SK-N-SH (cell line): ENCODE measurements at regions not wholly inside any gene's neighbourhood (a gene's known extent, or its start where the extent isn't known, plus 50 kb on each side); places are given as distances from the start of the nearest gene placed in this dataset.

ENCODE experiments used
- CTCF ChIA-PET: fragments of 300-600, 350-600 bp; formaldehyde crosslinking; extraction: SDS; loops from one replicate; lab custom pipeline; 2021; lab: Yijun Ruan, JAX
- POLR2A ChIA-PET: fragments of 350-600 bp; sonication (Branson Sonifier 250); formaldehyde crosslinking; extraction: SDS; loops from one replicate; lab custom pipeline; 2020; ENCODE audit warnings: antibody characterized with exemption, inconsistent platforms; lab: Yijun Ruan, JAX
- DNase-seq: peaks from one replicate; pipeline ENCODE4 v3.0.0; 2012
- H2AFZ ChIP-seq: fragments of 200-600 bp; sonication (generic); 2 replicates; pipeline ENCODE4 v1.8.1; 2016; ENCODE audit warnings: antibody characterized with exemption, mild to moderate bottlenecking, low read depth
- H3F3A ChIP-seq: fragments of 200-600 bp; sonication (generic); replicated peaks from 2 replicates; pipeline ENCODE3; 2016; ENCODE audit warnings: antibody characterized with exemption, mild to moderate bottlenecking; ENCODE audit not compliant: insufficient read depth
- H3K27ac ChIP-seq, 2 experiments: fragments of 200-500 bp in 1 of 2; fragments of 200-600 bp in 1 of 2; sonication (Bioruptor generic) in 1 of 2; sonication (generic), shearing (Covaris generic) in 1 of 2; 2 replicates each; pipeline versions ENCODE4 v1.5.1 to v1.6.1; 2014 to 2016; ENCODE audit warnings: low read depth in 2 of 2, inconsistent platforms in 1 of 2, low read length in 1 of 2, mild to moderate bottlenecking in 1 of 2, mixed read lengths in 1 of 2
- H3K27me3 ChIP-seq: fragments of 200-600 bp; sonication (generic), shearing (Covaris generic); 2 replicates; pipeline ENCODE4 v1.6.1; 2016; ENCODE audit warnings: mixed run types; ENCODE audit not compliant: insufficient read depth
- H3K36me3 ChIP-seq, 2 experiments: fragments of 200-500 bp in 1 of 2; fragments of 200-600 bp in 1 of 2; sonication (Bioruptor generic) in 1 of 2; sonication (generic) in 1 of 2; replicated peaks in 1 of 2; 2 replicates each; pipeline versions ENCODE3 to v1.5.1; 2014 to 2016; ENCODE audit warnings: low read length in 1 of 2, mild to moderate bottlenecking in 1 of 2; ENCODE audit not compliant: insufficient read depth in 2 of 2, control insufficient read depth in 1 of 2
- H3K4me1 ChIP-seq, 2 experiments: fragments of 200-500 bp in 1 of 2; fragments of 200-600 bp in 1 of 2; sonication (Bioruptor generic) in 1 of 2; sonication (generic), shearing (Covaris generic) in 1 of 2; 2 replicates each; pipeline versions ENCODE4 v1.5.1 to v1.6.1; 2014 to 2016; ENCODE audit warnings: low read depth in 1 of 2, low read length in 1 of 2, mixed run types in 1 of 2; ENCODE audit not compliant: insufficient read depth in 2 of 2, control insufficient read depth in 1 of 2
- H3K4me2 ChIP-seq: fragments of 200-600 bp; sonication (generic), shearing (Covaris generic); 2 replicates; pipeline ENCODE4 v1.6.1; 2017; ENCODE audit warnings: mixed run types
- H3K4me3 ChIP-seq, 2 experiments: fragments of 200-500 bp in 1 of 2; fragments of 200-600 bp in 1 of 2; sonication (Bioruptor generic) in 1 of 2; sonication (generic), shearing (Covaris generic) in 1 of 2; 2 replicates each; pipeline versions ENCODE4 v1.5.1 to v1.8.1; 2014 to 2016; ENCODE audit warnings: low read depth in 2 of 2, inconsistent platforms in 1 of 2, low read length in 1 of 2, mild to moderate bottlenecking in 1 of 2, mixed read lengths in 1 of 2, moderate library complexity in 1 of 2
- H3K79me2 ChIP-seq: fragments of 200-600 bp; sonication (generic); 2 replicates; pipeline ENCODE4 v1.8.1; 2017; ENCODE audit warnings: mild to moderate bottlenecking; ENCODE audit not compliant: insufficient read depth
- H3K9ac ChIP-seq: fragments of 200-600 bp; sonication (generic); 2 replicates; pipeline ENCODE4 v1.6.1; 2017; ENCODE audit warnings: mixed run types
- H3K9me2 ChIP-seq: fragments of 200-600 bp; sonication (generic); 2 replicates; pipeline ENCODE4 v1.6.1; 2017; ENCODE audit warnings: mixed run types
- H3K9me3 ChIP-seq: fragments of 200-600 bp; sonication (generic); 2 replicates; pipeline ENCODE4 v1.6.1; 2017; ENCODE audit warnings: mixed run types, mild to moderate bottlenecking, moderate library complexity
- H4K20me1 ChIP-seq: fragments of 200-600 bp; sonication (generic); 2 replicates; pipeline ENCODE4 v1.6.1; 2017; ENCODE audit warnings: mild to moderate bottlenecking, mixed run types; ENCODE audit not compliant: insufficient read depth
- CHD2 ChIP-seq: fragments of 150-350 bp; IDR thresholded peaks from 2 replicates; pipeline ENCODE4 v1.6.1; 2018; ENCODE audit warnings: low read length; ENCODE audit not compliant: partially characterized antibody
- CTCF ChIP-seq: fragments of 200-600 bp; sonication (generic); IDR thresholded peaks from 2 replicates; pipeline ENCODE4 v1.6.1; 2017; ENCODE audit warnings: antibody characterized with exemption, mild to moderate bottlenecking, moderate library complexity
- EP300 ChIP-seq, 2 experiments: IDR thresholded peaks; 2 replicates each; pipeline versions ENCODE4 v1.4.0 to v1.6.1; 2012; ENCODE audit warnings: borderline replicate concordance in 1 of 2, low read depth in 1 of 2, low read length in 1 of 2
- FOSL2 ChIP-seq: IDR thresholded peaks from 2 replicates; pipeline ENCODE4 v1.4.0; 2012; ENCODE audit warnings: low read depth, mild to moderate bottlenecking, moderate library complexity, borderline replicate concordance
- FOXJ3 ChIP-seq: sonication (generic); formaldehyde crosslinking; IDR thresholded peaks from 2 replicates; pipeline ENCODE4 v1.5.1; 2020; ENCODE audit warnings: mild to moderate bottlenecking, missing genetic modification reagents
- FOXM1 ChIP-seq: IDR thresholded peaks from 2 replicates; pipeline ENCODE4 v1.4.0; 2012; ENCODE audit warnings: low read depth, mild to moderate bottlenecking
- GABPA ChIP-seq: IDR thresholded peaks from 2 replicates; pipeline ENCODE4 v1.4.0; 2012; ENCODE audit warnings: low read depth, mild to moderate bottlenecking
- MXI1 ChIP-seq: IDR thresholded peaks from 2 replicates; pipeline ENCODE4 v1.6.1; 2012; ENCODE audit warnings: mild to moderate bottlenecking, low read depth, low read length, improper control_type of control experiment
- NFIC ChIP-seq: IDR thresholded peaks from 2 replicates; pipeline ENCODE4 v1.4.0; 2012; ENCODE audit warnings: borderline replicate concordance
- NRF1 ChIP-seq: IDR thresholded peaks from 2 replicates; pipeline ENCODE4 v1.6.1; 2012; ENCODE audit warnings: low read depth, mild to moderate bottlenecking, low read length
- RAD21 ChIP-seq: IDR thresholded peaks from 2 replicates; pipeline ENCODE4 v1.6.1; 2012; ENCODE audit warnings: mild to moderate bottlenecking, low read length
- RCOR1 ChIP-seq: fragments of 150-350 bp; IDR thresholded peaks from 2 replicates; pipeline ENCODE4 v1.6.1; 2017; ENCODE audit warnings: antibody characterized with exemption, low read length
- REST ChIP-seq: IDR thresholded peaks from 2 replicates; pipeline ENCODE4 v1.6.1; 2012; ENCODE audit warnings: mild to moderate bottlenecking, low read depth, low read length, moderate library complexity
- RXRA ChIP-seq: IDR thresholded peaks from 2 replicates; pipeline ENCODE4 v1.4.0; 2012; ENCODE audit warnings: low read depth, mild to moderate bottlenecking, borderline replicate concordance
- SMC3 ChIP-seq: IDR thresholded peaks from 2 replicates; pipeline ENCODE4 v1.6.1; 2012; ENCODE audit warnings: low read depth, low read length, improper control_type of control experiment
- TAF1 ChIP-seq: IDR thresholded peaks from 2 replicates; pipeline ENCODE4 v1.6.1; 2012; ENCODE audit warnings: low read depth, mild to moderate bottlenecking, low read length, moderate library complexity, borderline replicate concordance
- USF2 ChIP-seq: fragments of 150-350 bp; IDR thresholded peaks from 2 replicates; pipeline ENCODE4 v1.6.1; 2017; ENCODE audit warnings: antibody characterized with exemption, low read length, low read depth, borderline replicate concordance
- WGBS: methylation state at CpG from one replicate; pipeline ENCODE4 v1.1.6; 2017; ENCODE audit warnings: low lambda C conversion rate; 5-methylcytosine and 5-hydroxymethylcytosine counted together
- TF ChIP-seq, protein P1 (sequence below): IDR thresholded peaks from 2 replicates; pipeline ENCODE4; 2012

DNA sequence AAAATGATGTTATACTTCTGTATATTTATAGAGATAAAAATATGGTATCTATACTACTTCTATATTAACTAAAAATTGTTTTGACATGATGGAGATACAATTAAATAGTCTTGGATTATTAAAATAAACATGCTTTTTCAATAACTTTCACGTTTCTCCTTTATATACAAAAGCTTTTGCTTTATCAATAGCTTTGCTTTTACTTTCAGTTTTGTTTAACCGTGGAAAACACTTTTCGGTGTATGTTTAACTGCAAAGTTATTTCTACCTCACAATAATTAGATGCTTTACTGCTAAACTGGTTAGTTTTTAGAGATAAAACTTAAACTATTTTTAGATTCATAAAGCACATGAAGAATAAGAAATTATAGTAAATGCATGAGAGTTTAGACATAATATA lies 432.1 kb upstream of the PCDH15 start (continued):
- TF ChIP-seq CHD2 (no peak), SMC3 (no peak)

DNA sequence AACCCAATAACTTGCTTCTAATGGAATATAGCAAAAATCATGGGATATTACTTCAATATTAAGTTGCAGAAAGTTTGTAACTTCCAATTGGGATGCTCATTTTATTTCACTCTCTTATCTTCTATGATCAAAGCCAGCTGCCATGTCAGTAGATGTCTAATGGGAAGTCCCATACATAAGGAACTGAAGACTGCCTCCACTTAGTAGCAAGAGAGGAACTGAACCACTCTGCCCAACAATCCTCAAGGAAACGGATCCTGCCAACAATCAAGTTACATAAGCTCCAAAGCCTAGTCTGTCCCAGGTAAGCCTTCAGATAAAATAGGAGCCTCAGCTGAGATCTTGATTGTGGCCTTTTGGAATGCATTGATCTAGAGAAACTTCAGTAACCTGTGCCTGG lies 431.5 kb upstream of the PCDH15 start:
- 57% methylated on average over 1 of the region's 1 CpG for WGBS
- H2AFZ ChIP-seq, result no peak overlapping the region
- H3K79me2 ChIP-seq, result no peaks in the 10 kb centered on the region
- no peak overlapping the region for H3K4me3 ChIP-seq
- no peaks in the 10 kb centered on the region for H3K4me1 ChIP-seq
- TF ChIP-seq CTCF (no peak), TAF1 (no peak), NFIC (no peak), USF2 (no peak), SMC3 (no peak), REST (no peak), RCOR1 (no peak), EP300 (IDR thresholded peaks at IDR 0.05; ENCODE audit: borderline replicate concordance in 1 of 2, low read depth in 1 of 2, low read length in 1 of 2) (no peak), RXRA (no peak), FOXM1 (no peak), NRF1 (no peak), RAD21 (no peak), FOSL2 (no peak), GABPA (no peak), FOXJ3 (no peak), MXI1 (no peak)
- TF ChIP-seq, protein P1, sequence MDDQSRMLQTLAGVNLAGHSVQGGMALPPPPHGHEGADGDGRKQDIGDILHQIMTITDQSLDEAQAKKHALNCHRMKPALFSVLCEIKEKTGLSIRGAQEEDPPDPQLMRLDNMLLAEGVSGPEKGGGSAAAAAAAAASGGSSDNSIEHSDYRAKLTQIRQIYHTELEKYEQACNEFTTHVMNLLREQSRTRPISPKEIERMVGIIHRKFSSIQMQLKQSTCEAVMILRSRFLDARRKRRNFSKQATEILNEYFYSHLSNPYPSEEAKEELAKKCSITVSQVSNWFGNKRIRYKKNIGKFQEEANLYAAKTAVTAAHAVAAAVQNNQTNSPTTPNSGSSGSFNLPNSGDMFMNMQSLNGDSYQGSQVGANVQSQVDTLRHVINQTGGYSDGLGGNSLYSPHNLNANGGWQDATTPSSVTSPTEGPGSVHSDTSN, result no peak
- DNase-seq, result no peak
- no peaks in the 10 kb centered on the region for H3K27me3 ChIP-seq
- no peaks in the 10 kb centered on the region; the same call in 1 of the 2 replicates for H3K9me3 ChIP-seq
- H3F3A ChIP-seq, result no peaks in the 10 kb centered on the region
- no peak overlapping the region for H3K4me2 ChIP-seq
- ChIA-PET CTCF (no interaction called here), POLR2A (no interaction called here)
- H3K9me2 ChIP-seq, result no peaks in the 10 kb centered on the region
- H4K20me1 ChIP-seq, result no peaks in the 10 kb centered on the region
- no peak overlapping the region for H3K9ac ChIP-seq
- H3K36me3 ChIP-seq, result peaks cover 0 to 3% of the 10 kb centered on the region in 2 experiments
- no peak overlapping the region for H3K27ac ChIP-seq
